DMS53 treated with DMSO at 0.1 percent for 48 hours (cell line): ENCODE measurements at regions not wholly inside any gene's neighbourhood (a gene's known extent, or its start where the extent isn't known, plus 50 kb on each side); places are given as distances from the start of the nearest gene placed in this dataset.
"Not testable (repeated sequence)": the region's sequence is repeated elsewhere in the genome, so short reads cannot be mapped to it uniquely, and the experiment has no call there.

Experiments used
- DNase-seq: peaks from one replicate; lab custom pipeline; 2025; ENCODE audit not compliant: unreplicated experiment; lab: John Stamatoyannopoulos, UW

DNA sequence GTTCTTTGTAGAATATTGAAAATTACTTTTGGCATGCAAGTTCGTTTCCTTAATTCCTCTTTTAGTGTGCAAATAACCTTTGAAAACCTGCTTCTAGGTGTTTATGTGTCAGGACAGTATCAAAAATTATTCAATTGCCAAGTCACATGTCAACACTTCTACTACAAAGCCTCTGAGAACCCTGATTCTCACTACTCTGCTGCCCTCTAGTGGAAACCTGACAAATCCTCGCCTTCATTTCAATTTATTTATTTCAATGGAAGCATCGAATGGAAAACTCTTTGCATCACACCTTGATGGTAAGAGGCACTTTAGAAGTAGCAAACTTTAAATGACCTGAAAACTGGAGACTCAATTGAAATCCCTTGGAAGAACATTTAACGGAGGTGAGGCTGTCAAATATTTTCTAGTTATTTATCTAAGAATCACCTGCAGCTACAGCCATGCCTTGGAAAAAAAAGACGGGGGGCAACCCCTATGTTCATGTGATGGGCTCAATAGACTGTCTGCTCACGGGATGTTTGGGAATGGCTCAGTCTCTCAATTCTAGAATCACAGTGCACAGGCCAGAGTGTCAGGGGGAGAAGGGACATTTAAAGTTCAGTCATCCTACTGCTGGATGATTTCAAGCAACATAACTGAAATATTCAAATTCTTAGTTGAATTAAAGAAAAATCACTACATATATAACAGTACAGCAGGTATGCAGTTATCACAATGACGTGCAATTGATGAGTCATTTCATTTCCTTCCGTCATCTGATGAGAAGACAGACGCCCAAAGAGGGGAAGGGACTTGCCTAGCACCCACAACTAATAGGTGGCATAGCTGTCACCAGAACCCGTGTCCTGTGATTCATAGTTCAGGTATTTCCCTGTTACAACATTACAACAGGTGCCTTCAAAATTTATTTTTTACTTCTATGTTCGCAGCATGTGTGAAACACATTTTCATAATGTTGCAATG is 563.9 kb downstream of the TOX3 start:
- peak; percentile 65 for DNase-seq

DNA sequence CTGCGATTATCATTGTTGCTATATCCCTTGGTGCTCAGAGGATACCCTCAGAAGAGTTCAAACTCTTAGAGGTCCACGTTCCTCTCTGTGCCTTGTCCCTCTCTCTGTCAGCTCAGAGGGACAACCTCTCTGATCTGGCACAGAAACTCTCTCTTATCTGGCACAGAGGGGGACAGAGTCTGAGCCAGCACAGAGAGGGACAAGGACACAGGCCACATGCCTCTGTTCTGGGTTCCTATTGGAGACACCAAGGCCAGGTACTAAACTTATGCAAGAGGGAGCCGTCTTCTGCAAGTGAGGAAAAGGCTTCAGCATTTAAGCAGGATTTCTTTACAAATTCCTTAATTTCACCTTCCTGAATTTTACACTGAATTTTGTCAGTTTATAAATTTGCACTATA is 565.2 kb downstream of the TOX3 start:
- no peak for DNase-seq

DNA sequence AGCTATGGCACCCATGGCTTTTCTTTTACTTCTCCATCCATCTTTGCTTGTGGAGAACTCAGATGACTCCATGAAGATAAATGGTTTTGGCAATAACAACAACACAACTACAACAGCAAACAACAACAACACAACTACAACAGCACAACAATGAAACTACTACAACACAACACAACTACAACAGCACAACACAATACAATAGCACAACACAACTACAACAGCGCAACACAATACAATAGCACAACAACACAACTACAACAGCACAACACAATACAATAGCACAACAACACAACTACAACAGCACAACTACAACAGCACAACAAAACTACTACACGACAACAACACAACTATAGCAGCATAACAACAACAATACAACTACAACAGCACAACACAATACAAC is 569.4 kb downstream of the TOX3 start:
- not testable (repeated sequence) for DNase-seq

DNA sequence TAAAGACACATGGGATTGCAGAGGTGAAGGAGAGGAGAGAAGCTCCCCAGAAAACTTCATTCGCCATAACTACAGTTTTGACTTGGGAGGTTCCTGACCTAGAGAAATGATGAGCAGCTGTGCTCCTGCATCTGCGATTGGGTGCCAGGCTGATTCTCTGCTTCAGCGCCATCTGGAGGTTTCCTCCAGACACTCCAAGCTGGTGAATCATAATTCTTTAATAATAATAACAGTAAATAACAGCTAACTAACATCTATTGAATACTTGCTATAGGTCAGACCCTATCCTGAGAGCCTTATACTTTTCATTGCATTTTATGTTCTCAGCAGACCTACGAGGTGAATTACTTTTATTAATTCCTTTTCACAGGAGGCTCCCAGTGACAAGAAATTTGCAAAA is 575.8 kb downstream of the TOX3 start:
- no peak for DNase-seq

DNA sequence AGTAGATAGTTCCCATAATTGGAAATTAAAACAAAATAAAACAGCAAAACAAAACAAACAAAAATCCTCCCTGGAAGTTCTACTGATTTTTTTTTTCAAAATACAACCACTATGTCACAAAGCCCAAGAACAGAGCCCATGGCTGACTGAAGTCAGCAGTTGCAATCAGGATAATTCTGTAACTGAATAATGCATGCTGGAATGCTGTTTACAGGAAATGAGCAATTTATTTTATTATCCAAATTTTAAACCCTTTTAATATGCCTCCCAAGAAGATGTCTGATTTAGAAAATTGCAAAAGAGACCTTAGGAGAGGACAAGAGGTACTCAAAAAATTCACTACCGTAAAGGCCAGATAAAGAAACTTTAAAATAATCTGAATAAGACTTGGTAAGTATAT is 578.2 kb downstream of the TOX3 start:
- DNase-seq: no peak

DNA sequence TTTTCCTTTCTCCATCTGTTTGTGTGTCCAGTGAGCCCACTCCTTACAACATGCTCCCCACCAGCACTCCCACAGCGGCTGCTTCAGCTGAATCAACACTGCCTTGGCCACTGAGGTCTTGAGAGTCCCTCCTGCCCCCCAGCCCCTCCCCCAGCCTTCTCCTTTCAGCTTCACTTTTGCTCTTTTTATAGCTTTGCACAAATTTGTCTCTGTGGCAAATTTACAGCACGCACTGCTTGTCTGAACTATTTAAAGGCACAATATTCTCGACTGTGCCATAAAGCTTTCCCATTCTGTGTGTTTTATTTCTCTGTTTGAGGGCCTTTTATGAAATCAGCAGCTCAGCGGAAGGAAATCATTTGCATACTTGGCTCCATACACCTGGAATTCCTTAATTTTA is 579.3 kb downstream of the TOX3 start:
- no peak for DNase-seq

DNA sequence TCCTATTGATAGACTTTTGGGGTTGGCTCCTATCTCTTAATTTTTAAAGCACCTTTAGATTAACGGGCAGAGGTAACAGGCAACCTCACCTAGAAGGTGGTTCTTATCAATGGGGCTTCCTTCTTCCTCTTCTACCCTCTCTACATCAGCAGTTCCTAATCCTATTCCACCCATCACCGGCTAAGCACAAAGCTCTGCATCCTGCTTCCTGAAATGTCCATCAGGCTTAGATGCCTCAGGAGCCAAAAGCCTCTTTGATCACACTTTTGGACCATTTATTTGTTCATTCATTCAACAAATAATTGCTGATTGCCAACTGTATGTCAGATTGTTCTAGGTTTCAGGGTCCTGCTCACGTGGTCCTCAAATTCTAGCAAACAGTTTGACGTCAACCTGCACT is 586.0 kb downstream of the TOX3 start:
- no peak for DNase-seq

DNA sequence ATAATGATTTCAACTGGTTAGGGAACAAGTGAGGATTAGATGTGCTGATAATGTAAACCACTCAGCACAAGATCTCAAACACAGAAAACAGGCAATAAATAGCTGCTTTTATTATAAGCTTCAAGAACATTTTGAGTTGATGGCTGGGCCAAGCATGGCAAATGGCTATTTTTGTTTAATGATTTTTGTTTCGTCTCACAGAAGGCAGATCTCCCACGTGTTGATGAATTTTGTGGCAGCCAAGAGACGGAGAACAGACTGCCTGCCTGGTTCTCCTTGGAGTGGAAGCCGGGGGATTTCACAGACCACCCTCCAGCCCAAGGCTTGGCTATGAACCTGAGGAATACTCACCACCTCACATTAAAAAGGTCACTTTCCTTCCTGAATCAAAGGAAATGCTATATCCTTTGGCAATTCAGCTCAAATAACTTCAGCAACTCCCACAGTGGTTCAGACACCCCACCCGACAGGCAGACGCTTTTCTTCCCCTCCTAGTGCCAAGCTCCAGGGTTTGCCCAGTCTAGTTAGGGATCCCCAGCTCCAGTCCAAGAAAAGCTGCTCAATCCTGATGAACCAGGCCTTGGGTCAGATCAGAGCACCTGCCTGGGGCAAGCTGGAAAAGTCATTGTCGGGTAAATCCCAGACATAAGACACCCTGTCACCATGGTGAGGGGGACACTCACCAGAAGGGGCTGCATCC is 593.5 kb downstream of the TOX3 start:
- DNase-seq: no peak

DNA sequence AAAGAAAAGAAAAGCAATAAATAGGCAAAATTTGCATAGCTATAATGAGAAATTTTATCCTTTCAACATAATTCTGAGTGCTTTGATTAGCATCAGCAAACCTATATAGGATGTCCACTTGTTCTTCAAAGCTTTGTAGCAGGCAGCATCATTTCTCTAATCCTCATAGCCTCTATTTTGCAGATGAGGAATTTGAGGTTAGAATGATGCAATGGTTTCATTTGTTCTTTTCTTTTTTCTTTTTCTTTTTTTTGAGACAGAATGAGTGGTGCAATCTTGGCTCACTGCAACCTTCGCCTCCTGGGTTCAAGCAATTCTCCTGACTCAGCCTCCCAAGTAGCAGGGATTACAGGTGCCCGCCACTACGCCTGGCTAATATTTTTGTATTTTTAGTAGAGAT is 594.4 kb downstream of the TOX3 start:
- DNase-seq: no peak

DNA sequence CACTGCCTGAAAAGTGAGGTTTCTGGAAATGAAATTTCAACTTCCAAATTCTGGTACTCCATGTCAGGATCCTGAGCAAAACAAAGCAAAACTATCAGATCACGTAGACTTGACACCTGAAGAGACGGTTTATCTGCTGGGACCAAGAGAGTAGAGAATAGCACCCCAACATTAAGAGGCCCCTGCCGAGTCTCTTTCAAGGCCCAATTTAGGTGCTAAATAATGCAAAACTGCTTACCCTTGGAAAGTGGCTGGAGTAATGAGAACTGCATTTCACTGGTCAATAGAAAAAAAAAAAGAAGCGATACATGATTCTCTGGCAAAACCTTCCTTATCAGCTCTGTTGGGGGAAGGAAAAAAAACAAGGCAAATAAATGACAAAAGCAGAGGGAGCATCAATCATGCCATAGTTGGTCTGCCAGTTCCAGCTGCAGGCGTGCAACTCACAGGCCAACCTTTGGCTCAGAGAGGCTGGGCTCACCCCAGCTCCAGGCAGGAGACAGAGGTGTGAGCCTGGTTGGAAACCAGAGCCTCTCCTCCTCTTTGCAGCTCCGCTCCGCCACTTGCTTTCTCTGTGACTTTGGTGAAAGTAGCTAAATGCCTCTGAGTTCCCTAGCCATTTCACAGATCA is 595.2 kb downstream of the TOX3 start:
- DNase-seq: no peak

DNA sequence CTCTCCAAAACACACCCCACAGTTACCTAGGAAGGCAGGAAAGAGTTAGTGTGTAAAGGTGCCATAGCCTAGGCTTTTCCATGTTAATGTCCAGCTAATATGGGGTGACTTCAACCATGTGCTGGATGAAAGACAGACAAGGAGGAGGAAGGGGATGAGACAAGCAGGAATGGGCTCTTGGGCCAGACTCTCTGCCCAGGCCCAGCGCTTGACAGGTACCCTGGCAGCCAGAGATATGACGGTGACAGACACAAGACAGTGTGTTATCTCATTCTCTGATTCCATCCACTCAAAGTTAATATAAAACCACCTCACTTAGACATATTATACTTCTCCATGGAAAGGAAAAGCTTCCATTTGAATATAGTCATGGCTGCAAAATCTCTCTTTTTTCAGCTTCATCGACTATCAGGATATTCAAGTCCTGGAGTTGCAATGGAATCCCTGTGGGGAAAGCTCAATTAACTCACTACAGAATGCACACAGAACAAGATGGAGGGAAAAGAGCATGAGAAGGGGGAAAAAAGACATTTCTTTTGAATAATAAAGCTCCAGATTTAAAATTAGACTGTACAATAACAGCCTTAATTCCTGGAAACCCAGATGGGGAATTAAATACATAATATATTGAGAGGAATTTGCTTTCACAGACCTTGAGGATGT is 596.7 kb downstream of the TOX3 start:
- no peak for DNase-seq

DNA sequence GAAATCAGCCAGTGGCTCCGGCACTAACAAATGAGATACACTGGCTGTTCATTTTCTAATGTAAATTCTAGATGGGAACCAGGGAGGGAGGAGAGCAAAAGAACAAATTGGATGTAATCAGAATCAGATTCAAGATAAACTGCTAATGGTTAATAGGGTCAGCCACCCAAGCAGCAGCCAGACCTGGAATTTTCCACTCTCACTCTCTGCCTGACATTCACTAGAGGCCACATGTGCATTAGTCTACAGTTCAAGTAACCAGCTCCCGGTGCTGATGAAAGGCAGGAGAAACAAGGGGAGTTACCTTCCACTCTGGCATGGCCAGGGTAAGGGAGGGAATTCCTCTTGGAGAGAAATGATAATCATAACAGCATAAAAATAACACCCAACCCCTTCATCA is 597.7 kb downstream of the TOX3 start:
- DNase-seq: no peak

DNA sequence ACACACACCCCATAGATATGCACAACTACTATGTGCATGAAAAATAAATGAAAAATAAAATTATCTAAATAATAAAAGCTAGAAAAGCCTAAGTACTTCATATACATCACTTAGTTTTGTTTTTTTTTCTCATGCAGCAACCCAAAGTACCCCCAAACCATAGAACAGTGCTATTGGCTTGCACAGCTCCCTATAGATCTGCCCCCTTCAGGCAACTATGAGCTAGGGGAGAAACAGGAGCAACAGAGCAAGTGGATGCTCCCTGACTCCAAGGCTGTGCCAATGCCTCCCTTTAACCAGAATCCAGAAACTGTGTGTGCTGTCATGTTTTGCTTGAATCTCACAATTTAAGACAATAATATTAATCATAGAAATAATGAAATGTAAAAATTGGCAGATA is 605.5 kb downstream of the TOX3 start:
- DNase-seq: no peak

DNA sequence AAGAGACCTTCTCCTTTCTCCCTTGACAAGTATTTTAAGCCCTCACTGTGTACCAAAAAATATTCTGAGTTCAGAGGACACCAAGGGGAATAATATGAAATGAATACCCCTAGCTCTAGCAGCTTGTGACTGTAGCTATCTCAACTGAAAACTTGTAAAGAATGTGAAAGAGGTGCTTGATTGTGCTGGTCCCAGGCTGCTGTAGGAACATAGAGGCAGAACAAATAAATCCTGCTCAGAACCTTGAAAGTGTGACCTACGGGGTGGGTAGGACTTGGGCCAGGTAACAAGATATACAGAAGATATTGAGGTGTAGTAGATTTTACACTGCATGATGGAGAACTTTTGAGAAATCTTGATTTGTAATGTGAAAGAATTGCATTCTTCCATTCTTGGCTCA is 606.8 kb downstream of the TOX3 start:
- DNase-seq: no peak

DNA sequence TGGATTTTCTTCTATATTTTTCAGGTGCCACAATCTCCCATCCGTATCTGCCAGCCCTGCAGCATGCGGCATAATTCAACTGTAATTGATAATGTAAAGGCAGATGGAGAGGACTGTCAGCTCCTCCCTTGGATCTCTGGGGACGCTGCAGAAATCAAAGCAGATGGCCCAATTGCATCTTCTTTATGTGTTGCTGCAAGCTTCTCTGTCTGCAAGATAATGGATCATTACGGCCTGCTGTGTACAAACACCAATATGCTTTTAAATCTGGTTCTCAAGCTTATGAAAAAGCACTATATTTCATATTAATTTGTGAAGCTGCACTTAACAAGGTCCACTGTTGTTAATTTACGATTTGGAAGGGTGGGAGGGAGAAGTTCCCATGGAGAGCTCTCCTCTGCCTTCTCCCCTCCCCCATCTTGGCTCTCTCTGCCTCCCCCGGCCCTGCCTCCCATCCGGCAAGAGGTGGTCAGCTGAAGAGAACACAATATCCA is 607.5 kb downstream of the TOX3 start:
- DNase-seq: no peak

DNA sequence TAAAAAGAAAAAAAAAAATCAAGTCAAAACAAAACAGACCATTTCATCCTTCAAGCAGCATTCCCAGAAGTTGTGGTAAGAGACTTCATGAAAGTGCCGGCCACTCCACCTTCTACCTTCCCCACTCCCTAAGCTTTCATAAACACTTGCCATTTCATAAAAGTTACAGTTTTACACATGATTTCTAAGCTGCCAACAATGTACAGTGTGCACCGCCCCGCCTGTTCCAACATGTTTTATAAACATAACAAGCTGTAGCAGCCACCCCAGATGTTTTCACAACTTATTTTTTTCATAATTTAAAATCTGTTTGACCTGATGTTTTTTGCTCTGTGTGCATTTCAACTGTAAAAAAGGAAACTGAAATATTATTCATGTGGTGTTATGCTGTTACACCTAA is 608.1 kb downstream of the TOX3 start:
- no peak for DNase-seq

DNA sequence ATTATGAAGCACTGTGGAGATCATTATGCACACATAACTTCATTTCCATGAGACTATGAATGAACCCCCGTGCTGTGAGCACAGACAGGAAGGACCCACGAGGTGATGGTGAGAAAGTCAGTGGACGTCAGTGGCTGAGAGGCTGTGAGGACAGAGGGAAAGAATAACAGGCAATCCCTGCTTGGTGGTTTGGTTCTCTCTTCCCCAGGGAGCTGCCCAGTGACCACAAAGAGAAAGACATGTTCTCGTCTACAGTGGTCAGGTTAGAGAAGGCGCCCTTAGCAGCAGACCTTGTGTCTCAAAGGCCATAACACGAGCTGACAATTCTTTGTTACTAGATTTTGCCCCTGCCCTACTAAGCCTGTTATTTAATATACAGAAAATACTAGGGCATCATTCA is 609.2 kb downstream of the TOX3 start:
- no peak for DNase-seq

DNA sequence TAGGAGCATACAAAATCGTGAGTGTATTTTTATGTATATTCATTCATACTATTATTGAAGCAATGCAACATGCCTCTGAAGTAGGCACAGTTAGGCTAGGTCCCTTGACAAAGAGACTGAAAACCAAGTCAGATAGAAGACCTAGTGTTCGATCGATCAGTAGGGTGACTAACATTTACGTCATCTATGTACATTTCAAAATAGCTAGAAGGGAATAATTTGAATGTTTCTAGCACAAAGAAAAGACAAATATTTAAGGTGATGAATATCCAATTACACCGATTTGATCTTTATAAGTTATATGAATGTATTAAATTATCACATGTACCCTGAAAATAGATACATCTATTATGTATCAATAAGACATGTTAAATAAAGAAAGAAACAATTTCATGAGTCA is 610.1 kb downstream of the TOX3 start:
- DNase-seq: no peak

DNA sequence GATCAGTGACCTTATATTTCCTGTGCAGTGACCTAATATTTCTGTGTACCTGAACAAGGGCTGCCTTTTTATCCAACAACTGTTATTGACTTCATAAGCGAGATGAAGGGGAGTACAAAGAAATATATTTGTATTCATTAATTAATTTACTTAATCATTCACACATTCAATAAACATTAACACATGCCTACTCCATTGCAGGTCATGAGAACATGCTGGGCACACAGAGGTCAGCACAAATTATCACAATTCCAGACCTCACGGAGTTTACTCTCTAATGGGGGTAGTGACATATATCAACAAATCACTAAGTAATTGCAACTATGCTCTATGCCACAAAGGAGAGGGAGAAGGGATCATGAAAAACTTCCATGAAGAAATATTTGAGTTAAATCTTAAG is 614.6 kb downstream of the TOX3 start:
- DNase-seq: no peak

DNA sequence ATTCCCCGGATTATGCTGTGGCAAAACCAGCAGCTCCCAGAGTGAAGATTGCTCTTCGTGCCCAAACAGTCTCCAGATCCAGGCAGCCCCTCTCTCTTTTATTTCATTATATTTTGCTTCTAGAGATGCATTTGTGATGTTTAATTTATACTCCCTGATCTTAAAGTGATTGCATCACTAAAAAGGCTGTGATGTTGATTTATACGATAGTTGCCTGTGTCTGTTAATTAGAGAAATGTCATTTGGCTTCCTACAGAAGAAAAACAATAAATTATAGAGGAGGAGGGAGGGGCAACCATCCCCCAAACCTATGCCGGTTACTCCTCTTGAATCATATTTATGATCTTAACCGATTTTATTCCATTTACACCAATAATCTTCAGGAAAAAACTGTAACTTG is 615.3 kb downstream of the TOX3 start:
- no peak for DNase-seq

DNA sequence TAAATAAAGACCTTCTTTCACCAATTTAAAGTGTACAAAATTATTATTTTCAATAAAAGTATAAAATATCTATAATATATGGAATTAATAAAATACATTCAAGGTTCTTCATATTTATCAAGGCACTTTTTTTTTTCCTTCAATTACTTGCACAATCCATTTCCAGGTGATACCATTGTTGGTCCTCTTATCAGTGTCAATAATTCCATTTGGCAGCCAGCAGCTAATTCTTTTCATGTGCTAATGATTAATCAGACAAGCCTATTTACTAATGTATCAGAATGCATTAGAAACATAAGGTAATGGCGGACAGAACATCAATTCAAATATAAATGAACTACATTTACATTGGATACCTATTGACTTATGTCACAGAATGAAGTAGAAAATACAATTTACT is 622.2 kb downstream of the TOX3 start:
- peak; percentile 25 for DNase-seq
